GM12892 (cell line): ENCODE measurements at regions not wholly inside any gene's neighbourhood (a gene's known extent, or its start where the extent isn't known, plus 50 kb on each side); places are given as distances from the start of the nearest gene placed in this dataset.

Source experiments
- DNase-seq: peaks from one replicate; pipeline ENCODE4 v3.0.0; 2011; ENCODE audit not compliant: insufficient read length
- FAIRE-seq: peaks from 2 replicates; lab custom pipeline; 2011; peaks lifted over from hg19 to GRCh38; lab: Jason Lieb, UNC
- POLR2A ChIP-seq: IDR thresholded peaks from 2 replicates; pipeline ENCODE4 v1.6.1; 2011; ENCODE audit warnings: low read depth, low read length, control low read depth
- POLR2AphosphoS5 ChIP-seq: IDR thresholded peaks from 2 replicates; pipeline ENCODE4 v1.6.1; 2011; ENCODE audit warnings: low read depth, low read length, control low read depth
- TAF1 ChIP-seq: IDR thresholded peaks from 2 replicates; pipeline ENCODE4 v1.6.1; 2011; ENCODE audit warnings: low read depth, mild to moderate bottlenecking, control low read depth, low read length, borderline replicate concordance

DNA sequence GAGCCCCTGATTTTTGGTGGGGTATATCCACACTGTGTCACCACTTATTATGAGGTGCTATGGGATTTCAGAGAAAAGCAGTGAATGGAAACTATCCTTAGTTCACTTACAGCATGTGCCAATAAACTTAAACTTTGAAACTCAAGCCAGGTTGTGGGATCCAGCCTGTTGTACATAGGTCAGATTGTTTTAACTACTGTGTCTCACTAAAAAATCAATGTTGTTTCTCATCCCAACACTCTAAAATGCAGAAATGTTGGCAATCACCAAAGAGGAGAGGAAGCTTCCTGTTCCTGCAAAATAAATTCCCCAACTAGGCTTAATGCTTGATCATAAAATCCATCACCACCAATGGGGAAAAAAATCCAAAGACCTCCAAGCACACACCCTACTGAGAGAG is 173.7 kb upstream of the ONECUT1 start:
- no peak for TF ChIP-seq POLR2AphosphoS5
- no peak for TF ChIP-seq POLR2A
- TF ChIP-seq TAF1 = no peak
- no peak for DNase-seq
- no peak for FAIRE-seq

GRCh38 chr15:52960283-52960682 is 170.1 kb upstream of the ONECUT1 start:
- DNase-seq (no peak), FAIRE-seq (no peak)
- no peak for TF ChIP-seq POLR2A
- TF ChIP-seq POLR2AphosphoS5 = no peak
- TF ChIP-seq TAF1 = no peak

DNA sequence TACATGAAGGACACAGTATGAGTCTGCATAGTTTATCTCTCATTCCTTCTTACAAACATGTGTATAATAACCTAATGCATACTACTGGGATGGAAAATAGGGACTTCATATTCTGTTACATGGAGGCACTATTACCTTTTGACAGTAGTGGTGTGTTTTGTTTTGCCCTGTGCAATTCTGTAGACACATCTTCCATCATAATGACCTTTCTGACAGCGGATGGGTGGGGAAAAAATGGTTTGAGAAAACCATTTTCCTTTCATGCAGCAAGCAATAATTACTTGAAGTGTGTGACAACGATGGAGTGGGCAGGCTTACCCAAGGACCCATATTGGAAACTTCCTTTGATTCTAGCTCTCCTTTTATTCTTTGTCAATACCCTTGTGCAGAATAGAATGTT is 153.6 kb upstream of the ONECUT1 start:
- DNase-seq = no peak
- no peak for FAIRE-seq
- TF ChIP-seq TAF1 (no peak), POLR2AphosphoS5 (no peak)

- FAIRE-seq (no peak), DNase-seq (no peak)
Observed at GRCh38 chr15:52936489-52936888, 146.4 kb upstream of the ONECUT1 start.

DNA sequence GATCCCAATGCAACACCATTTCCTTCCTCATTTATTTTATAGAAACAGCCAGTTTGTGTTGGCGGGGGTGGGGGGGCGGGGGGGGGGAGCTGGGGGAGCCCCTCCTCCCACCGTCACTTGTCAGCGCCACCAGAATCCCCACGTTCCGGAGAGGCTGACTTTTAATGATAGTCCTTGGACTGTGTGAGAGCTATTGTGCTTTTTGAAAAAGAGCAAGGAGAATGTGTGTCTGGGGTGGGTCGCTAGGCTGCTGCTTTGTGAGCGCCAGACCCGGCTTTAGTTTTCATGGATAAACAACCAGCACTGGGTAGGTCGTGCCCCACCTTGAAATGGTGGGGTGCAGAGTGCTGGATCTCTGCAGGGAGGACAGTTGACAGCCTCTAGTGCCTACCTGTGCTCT is 135.0 kb upstream of the ONECUT1 start:
- FAIRE-seq (no peak), DNase-seq (no peak)

More at GRCh38 chr15:52936489-52936888, 146.4 kb upstream of the ONECUT1 start:
- TF ChIP-seq TAF1 (no peak), POLR2AphosphoS5 (no peak), POLR2A (no peak)

DNA sequence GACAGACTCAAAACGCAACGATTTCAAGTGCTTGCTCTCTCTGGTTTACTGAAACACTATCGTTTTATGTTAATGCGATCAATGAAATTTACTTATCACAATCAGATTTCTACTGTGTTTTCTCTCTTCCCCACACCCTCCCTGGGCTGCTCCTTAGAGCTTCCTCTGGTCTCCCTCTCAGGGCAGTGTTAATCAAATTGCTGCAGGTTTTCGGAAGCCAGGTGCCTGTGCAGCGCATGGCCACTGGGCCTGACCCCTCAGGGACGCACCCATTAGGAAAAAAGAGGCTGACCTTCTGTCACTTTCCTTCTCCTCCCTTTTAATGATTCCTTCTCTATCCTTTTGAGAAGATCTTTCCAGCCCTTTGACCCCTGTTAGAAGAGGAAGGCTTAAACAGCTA is 134.5 kb upstream of the ONECUT1 start:
- TF ChIP-seq POLR2A (no peak), POLR2AphosphoS5 (no peak), TAF1 (no peak)
- FAIRE-seq = no peak
- no peak for DNase-seq

More for the DNA sequence above, 135.0 kb upstream of the ONECUT1 start:
- TF ChIP-seq POLR2A (no peak), POLR2AphosphoS5 (no peak), TAF1 (no peak)

GRCh38 chr15:52923626-52924025 is 133.5 kb upstream of the ONECUT1 start:
- FAIRE-seq (no peak), DNase-seq (no peak)
- no peak for TF ChIP-seq POLR2A
- TF ChIP-seq TAF1 = no peak
- no peak for TF ChIP-seq POLR2AphosphoS5

- no peak for TF ChIP-seq TAF1
- FAIRE-seq = no peak
- DNase-seq = no peak
Observed at GRCh38 chr15:52922871-52923270, 132.7 kb upstream of the ONECUT1 start.

DNA sequence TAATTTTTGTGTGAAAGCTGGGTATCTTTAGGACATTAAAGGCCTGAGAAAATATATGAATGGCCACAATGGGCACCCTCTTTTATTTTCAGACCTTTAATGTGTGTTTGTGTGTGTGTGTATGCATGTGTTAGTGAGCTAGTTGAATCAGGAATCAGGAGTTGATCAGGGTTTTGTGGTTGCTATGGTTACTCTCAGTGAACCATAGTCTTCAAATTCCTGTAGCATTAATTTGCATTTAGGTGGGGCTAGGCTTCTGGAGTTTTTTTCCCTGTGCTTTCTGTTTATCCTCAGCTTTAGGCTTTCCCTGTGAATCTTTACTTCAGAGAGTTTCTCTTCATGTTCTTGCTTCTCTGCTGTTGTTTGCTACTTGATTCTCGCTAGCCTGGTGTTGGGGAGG is 122.0 kb upstream of the ONECUT1 start:
- no peak for FAIRE-seq
- DNase-seq = no peak
- TF ChIP-seq POLR2AphosphoS5 (no peak), TAF1 (no peak), POLR2A (no peak)

- no peak for FAIRE-seq
- DNase-seq = no peak
- TF ChIP-seq POLR2AphosphoS5 (no peak), TAF1 (no peak), POLR2A (no peak)
Observed at GRCh38 chr15:52893338-52893737, 103.2 kb upstream of the ONECUT1 start.

DNA sequence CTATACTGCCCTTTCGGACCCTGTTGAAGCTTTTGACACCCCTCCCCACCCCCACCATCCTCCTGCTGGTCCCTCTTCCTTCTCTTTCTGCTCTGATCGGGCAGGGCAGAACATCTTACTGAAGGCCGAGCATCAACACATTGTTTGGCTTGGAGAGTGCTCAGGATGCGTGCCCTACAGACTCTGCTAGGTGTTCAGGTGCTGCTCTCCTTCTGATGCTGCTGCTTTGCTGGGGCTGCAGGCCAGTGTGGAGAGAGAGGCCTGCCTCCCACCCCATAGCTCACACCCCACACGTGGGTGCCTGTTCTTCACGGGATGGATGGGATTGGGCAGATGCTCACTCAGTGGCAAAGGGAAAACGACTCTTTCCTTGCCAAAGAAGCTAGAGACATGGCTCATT is 89.8 kb upstream of the ONECUT1 start:
- FAIRE-seq = no peak
- no peak for DNase-seq
- TF ChIP-seq POLR2A = no peak
- no peak for TF ChIP-seq POLR2AphosphoS5
- TF ChIP-seq TAF1 = no peak

DNA sequence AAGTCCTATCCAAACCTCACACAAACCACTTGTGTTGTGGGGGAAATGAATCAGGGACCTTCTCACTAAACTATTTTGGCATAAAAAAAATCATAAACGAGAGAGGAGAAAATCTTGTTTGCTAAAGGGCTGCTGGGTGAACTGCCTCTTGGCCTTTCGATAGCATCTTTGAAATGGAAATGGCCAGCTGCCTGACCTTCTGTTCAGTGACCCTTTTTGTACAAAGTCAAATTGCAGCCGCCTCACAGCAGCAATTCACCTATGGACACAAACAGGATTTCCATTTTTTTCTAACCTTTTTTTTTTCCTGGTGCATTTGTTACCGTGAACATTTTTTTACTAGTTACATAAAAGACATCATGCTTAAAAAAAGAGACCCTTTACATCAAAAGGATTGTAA is 89.0 kb upstream of the ONECUT1 start:
- no peak for FAIRE-seq
- no peak for DNase-seq
- TF ChIP-seq POLR2A (no peak), TAF1 (no peak), POLR2AphosphoS5 (no peak)

GRCh38 chr15:52876991-52877663 is 87.0 kb upstream of the ONECUT1 start:
- FAIRE-seq (no peak), DNase-seq (no peak)
- TF ChIP-seq TAF1 (no peak), POLR2AphosphoS5 (no peak), POLR2A (no peak)

DNA sequence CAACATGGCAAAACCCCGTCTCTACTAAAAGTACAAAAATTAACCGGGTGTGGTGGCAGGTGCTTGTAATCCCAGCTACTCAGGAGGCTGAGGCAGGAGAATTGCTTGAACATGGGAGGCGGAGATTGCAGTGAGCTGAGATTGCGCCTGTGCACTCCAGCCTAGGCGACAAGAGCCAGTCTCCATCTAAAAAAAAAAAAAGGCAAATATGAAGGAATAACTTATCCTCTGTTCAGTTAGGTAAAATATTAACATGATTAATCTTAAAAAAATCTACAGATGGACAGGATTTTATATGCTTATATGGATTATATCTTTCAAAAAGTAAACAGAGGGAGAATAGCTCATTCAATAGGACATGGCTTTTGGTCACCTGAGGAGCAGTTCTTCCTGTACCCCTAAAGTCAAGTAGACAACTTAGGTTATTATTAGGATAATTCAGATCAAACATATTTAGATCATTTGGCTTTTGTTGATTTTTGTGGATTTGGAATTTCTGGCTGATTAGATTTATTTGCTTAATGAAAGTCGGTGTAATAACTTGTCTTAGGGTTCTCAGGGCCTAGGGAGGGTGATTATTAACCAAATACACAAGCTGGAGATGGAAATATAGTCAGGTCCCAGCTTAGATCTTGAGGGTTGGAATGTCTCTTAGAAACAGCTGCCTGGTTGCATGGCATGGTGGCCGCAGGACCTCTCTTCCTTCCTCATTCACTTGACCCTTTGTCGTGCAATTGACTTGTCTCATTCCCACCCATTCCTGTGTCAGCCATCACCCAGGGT is 82.1 kb upstream of the ONECUT1 start:
- FAIRE-seq (no peak), DNase-seq (no peak)
- TF ChIP-seq POLR2AphosphoS5 (no peak), POLR2A (no peak), TAF1 (no peak)
